Epithelial cell of esophagus (primary cell): ENCODE measurements at regions not wholly inside any gene's neighbourhood (a gene's known extent, or its start where the extent isn't known, plus 50 kb on each side); places are given as distances from the start of the nearest gene placed in this dataset.
"Not testable (repeated sequence)": the region's sequence is repeated elsewhere in the genome, so short reads cannot be mapped to it uniquely, and the experiment has no call there.

Experiments used
- DNase-seq: peaks from one replicate; pipeline ENCODE4 v3.0.0; 2010; ENCODE audit warnings: low read depth
- H3K4me3 ChIP-seq: 2 replicates; pipeline ENCODE4 v1.5.1; 2011; ENCODE audit warnings: mild to moderate bottlenecking, low read length, control low read depth
- TF ChIP-seq, protein P1 (sequence below): IDR thresholded peaks from 2 replicates; pipeline ENCODE4 v1.5.1; 2011; ENCODE audit warnings: low read depth, mild to moderate bottlenecking, low read length, control low read depth, inconsistent platforms; ENCODE audit not compliant: insufficient read depth; ENCODE audit errors: missing control alignments

GRCh38 chr2:228522276-228522675, 340.8 kb upstream of the SPHKAP start:
- TF ChIP-seq, protein P1, sequence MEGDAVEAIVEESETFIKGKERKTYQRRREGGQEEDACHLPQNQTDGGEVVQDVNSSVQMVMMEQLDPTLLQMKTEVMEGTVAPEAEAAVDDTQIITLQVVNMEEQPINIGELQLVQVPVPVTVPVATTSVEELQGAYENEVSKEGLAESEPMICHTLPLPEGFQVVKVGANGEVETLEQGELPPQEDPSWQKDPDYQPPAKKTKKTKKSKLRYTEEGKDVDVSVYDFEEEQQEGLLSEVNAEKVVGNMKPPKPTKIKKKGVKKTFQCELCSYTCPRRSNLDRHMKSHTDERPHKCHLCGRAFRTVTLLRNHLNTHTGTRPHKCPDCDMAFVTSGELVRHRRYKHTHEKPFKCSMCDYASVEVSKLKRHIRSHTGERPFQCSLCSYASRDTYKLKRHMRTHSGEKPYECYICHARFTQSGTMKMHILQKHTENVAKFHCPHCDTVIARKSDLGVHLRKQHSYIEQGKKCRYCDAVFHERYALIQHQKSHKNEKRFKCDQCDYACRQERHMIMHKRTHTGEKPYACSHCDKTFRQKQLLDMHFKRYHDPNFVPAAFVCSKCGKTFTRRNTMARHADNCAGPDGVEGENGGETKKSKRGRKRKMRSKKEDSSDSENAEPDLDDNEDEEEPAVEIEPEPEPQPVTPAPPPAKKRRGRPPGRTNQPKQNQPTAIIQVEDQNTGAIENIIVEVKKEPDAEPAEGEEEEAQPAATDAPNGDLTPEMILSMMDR: no peak
- DNase-seq: peak; percentile 3
- no peak overlapping the region for H3K4me3 ChIP-seq

DNA sequence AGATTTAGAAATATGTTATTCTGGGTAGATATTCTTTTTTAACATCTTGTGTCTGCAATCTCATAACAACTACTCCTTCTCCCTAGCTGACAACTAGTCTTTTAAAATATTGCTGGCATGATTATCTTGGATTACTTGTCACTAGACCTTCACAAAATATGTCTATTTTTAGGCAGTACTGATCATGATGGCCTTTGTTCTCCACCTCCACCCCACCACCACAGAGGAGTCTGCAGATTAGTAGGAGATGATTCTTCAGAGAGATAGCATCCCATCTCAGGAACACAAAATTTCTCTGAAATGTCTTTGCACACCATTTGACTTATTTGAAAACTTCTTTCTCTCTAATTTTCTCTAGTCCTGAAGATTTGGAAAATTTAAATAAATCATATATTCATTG, 338.1 kb upstream of the SPHKAP start:
- DNase-seq: no peak
- H3K4me3 ChIP-seq: no peak overlapping the region
- TF ChIP-seq, protein P1: no peak

- TF ChIP-seq, protein P1: no peak
- DNase-seq: no peak
- no peak overlapping the region for H3K4me3 ChIP-seq
Observed at GRCh38 chr2:228516019-228516418, 334.5 kb upstream of the SPHKAP start.

DNA sequence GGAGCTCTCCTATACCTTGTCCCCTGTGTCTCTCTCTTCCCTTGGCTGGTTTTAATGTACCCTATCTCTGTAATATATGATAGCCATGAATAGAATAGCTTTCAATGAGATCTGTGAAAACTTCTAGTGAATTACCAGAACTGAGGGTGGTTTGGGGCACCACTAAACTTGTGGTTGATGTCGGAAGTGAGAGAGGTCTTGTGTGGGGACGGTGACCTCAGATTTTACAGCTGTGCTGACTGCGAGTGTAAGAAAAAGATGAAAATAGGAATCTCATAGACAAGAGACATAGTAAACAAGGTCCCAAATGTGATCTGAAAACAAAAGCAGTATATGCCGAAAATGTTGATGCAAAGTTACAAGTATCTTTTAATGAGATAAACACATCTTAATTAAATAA, 332.0 kb upstream of the SPHKAP start:
- H3K4me3 ChIP-seq, DNase-seq: not testable (repeated sequence)

DNA sequence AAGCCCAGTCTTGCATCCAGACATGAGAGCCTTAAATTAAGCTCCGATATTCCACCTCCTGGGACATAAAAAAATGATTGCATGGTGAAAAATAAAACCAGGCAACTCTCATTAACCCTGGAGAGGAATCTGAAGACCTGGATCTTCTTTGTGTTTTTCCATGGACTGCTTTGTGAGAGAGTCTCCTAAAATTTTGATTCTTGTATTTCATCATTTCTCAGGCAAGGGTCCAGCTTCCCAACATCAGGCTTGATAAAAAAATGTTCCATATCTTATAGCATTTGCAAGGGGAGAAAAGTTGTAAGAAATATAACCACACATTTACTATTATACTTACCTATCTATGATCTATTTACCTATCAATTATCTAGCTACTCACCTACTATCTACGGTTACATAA, 327.5 kb upstream of the SPHKAP start:
- H3K4me3 ChIP-seq: no peak overlapping the region
- TF ChIP-seq, protein P1: no peak
- DNase-seq: no peak

DNA sequence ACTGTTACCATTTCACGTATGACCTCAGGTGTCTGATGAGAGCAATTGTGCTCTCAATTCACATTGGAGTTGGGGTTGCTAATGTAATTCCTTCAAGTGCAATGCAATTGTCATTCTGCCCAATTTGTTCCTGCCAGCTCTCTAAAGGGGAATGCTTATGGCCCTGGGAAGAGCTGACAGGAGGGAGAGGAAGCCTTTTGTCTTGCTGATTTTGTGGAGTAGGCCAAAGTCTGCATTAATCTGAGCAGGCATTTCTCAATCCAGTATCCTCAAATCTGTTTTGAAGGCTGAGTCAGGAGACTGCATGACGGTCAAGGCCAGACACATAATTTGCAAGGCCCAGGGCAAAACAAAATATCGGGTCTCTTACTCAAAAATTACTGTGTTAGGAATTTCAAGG, 326.4 kb upstream of the SPHKAP start:
- DNase-seq: no peak
- TF ChIP-seq, protein P1: no peak
- no peak overlapping the region for H3K4me3 ChIP-seq

- no peak for DNase-seq
- TF ChIP-seq, protein P1: no peak
- no peak overlapping the region for H3K4me3 ChIP-seq
Observed at GRCh38 chr2:228507231-228507824, 325.8 kb upstream of the SPHKAP start.

GRCh38 chr2:228503731-228504130, 322.2 kb upstream of the SPHKAP start:
- H3K4me3 ChIP-seq: no peak overlapping the region
- TF ChIP-seq, protein P1: no peak
- DNase-seq: no peak
